SK-N-SH treated with all-trans-retinoic acid at 6 μM for 48 hours (cell line): ENCODE measurements at regions not wholly inside any gene's neighbourhood (a gene's known extent, or its start where the extent isn't known, plus 50 kb on each side); places are given as distances from the start of the nearest gene placed in this dataset.
"Not testable (repeated sequence)": the region's sequence is repeated elsewhere in the genome, so short reads cannot be mapped to it uniquely, and the experiment has no call there.

ENCODE experiments used
- ATAC-seq: fragments of 200-7000 bp; cut with Tn5 transposase; 3 replicates; pipeline ENCODE4 v1.9.1; 2020; ENCODE audit warnings: mild to moderate bottlenecking, moderate library complexity
- ARNTL ChIP-seq: fragments of 450-650 bp; formaldehyde crosslinking; IDR thresholded peaks from 2 replicates; pipeline ENCODE4 v1.5.0; 2020; ENCODE audit warnings: low read depth, mild to moderate bottlenecking, moderate library complexity, borderline replicate concordance
- BACH2 ChIP-seq: fragments of 250-450 bp; sonication (Bioruptor Pico); IDR thresholded peaks from 2 replicates; pipeline ENCODE4 v1.9.0; 2021; ENCODE audit warnings: mild to moderate bottlenecking, borderline replicate concordance
- ESRRG ChIP-seq: fragments of 250-450 bp; sonication (Bioruptor Pico); IDR thresholded peaks from 2 replicates; pipeline ENCODE4 v1.6.1; 2021; ENCODE audit warnings: mild to moderate bottlenecking
- GLIS3 ChIP-seq: fragments of 250-450 bp; sonication (Bioruptor Pico); IDR thresholded peaks from 2 replicates; pipeline ENCODE4 v1.5.0; 2020; ENCODE audit warnings: mild to moderate bottlenecking, moderate library complexity
- ISL1 ChIP-seq: fragments of 250-450 bp; sonication (Bioruptor Pico); IDR thresholded peaks from 2 replicates; pipeline ENCODE4 v2.1.2; 2022; ENCODE audit warnings: mild to moderate bottlenecking, moderate library complexity
- OSR1 ChIP-seq: fragments of 250-450 bp; sonication (Bioruptor Pico); IDR thresholded peaks from 2 replicates; pipeline ENCODE4 v1.8.0; 2022; ENCODE audit warnings: moderate library complexity, mild to moderate bottlenecking, inconsistent platforms
- RARB ChIP-seq: fragments of 250-450 bp; sonication (Bioruptor Pico); IDR thresholded peaks from 2 replicates; pipeline ENCODE4 v1.8.0; 2021; ENCODE audit warnings: mild to moderate bottlenecking, moderate library complexity
- TOX ChIP-seq: fragments of 250-450 bp; sonication (Bioruptor Pico); IDR thresholded peaks from 2 replicates; pipeline ENCODE4 v1.8.0; 2021; ENCODE audit warnings: mild to moderate bottlenecking, moderate library complexity, borderline replicate concordance
- ZC3H10 ChIP-seq: fragments of 250-450 bp; sonication (Bioruptor Pico); IDR thresholded peaks from 2 replicates; pipeline ENCODE4 v1.5.1; 2021; ENCODE audit warnings: mild to moderate bottlenecking, moderate library complexity
- ZFP3 ChIP-seq: fragments of 250-450 bp; sonication (Bioruptor Pico); IDR thresholded peaks from 2 replicates; pipeline ENCODE4 v1.5.0; 2020; ENCODE audit warnings: mild to moderate bottlenecking, moderate library complexity
- ZFP30 ChIP-seq: fragments of 450-650 bp; formaldehyde crosslinking; IDR thresholded peaks from 2 replicates; pipeline ENCODE4 v1.5.0; 2022; ENCODE audit warnings: mild to moderate bottlenecking, moderate library complexity
- ZNF8 ChIP-seq: fragments of 450-650 bp; formaldehyde crosslinking; IDR thresholded peaks from 2 replicates; pipeline ENCODE4 v1.5.0; 2020; ENCODE audit warnings: mild to moderate bottlenecking, moderate library complexity
- TF ChIP-seq, protein P1 (sequence below): fragments of 250-450 bp; sonication (Bioruptor Pico); IDR thresholded peaks from 2 replicates; pipeline ENCODE4 v1.5.0; 2020; ENCODE audit warnings: mild to moderate bottlenecking, moderate library complexity
- TF ChIP-seq, protein P2 (sequence below): fragments of 250-450 bp; sonication (Bioruptor Pico); IDR thresholded peaks from 2 replicates; pipeline ENCODE4 v1.5.1; 2021; ENCODE audit warnings: mild to moderate bottlenecking, moderate library complexity
- TF ChIP-seq, protein P3 (sequence below): fragments of 250-450 bp; sonication (Bioruptor Pico); IDR thresholded peaks from 2 replicates; pipeline ENCODE4 v1.8.0; 2020; ENCODE audit warnings: mild to moderate bottlenecking, moderate library complexity, borderline replicate concordance
- TF ChIP-seq, protein P4 (sequence below): fragments of 250-450 bp; sonication (Bioruptor Pico); IDR thresholded peaks from 2 replicates; pipeline ENCODE4 v1.8.0; 2021; ENCODE audit warnings: low read depth, mild to moderate bottlenecking, moderate library complexity, borderline replicate concordance

DNA sequence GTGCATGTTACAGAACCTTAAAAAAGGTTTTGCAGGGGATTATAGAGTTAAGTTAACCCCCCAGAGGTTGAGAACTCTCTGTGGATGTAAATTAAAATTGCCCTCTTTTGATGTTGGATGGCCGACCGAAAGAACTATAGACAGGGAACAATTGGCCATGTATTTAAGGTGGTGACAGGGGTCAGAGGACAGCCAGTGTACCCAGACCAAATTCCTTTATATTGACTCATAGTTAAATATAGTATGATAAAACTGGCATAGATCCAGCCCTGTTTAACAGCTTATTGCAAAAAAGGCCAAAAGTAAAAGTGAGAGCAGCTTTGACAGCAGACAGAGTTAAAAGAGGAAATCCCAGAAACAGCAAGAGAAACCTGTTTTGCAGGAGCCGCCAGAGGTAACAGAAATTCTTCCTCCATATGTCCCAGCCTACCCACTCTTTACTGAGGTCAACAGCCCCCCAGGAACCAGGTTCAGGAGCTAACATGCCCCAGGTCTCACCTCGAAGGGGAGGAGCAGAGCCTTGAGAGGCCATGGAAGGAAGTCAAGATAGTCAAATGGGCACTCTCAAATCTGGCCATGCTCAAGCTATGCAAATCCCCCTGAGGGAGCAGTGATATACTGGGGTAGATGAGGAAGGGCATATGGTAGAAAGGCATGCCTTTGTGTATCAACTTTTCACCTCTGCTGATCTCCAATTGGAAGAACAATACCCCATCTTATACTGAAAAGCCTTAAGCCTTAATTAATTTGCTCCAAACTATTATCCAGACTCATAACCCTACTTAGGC, 156.4 kb upstream of the COX7C start:
- ATAC-seq, result no peak
- TF ChIP-seq, protein P1, sequence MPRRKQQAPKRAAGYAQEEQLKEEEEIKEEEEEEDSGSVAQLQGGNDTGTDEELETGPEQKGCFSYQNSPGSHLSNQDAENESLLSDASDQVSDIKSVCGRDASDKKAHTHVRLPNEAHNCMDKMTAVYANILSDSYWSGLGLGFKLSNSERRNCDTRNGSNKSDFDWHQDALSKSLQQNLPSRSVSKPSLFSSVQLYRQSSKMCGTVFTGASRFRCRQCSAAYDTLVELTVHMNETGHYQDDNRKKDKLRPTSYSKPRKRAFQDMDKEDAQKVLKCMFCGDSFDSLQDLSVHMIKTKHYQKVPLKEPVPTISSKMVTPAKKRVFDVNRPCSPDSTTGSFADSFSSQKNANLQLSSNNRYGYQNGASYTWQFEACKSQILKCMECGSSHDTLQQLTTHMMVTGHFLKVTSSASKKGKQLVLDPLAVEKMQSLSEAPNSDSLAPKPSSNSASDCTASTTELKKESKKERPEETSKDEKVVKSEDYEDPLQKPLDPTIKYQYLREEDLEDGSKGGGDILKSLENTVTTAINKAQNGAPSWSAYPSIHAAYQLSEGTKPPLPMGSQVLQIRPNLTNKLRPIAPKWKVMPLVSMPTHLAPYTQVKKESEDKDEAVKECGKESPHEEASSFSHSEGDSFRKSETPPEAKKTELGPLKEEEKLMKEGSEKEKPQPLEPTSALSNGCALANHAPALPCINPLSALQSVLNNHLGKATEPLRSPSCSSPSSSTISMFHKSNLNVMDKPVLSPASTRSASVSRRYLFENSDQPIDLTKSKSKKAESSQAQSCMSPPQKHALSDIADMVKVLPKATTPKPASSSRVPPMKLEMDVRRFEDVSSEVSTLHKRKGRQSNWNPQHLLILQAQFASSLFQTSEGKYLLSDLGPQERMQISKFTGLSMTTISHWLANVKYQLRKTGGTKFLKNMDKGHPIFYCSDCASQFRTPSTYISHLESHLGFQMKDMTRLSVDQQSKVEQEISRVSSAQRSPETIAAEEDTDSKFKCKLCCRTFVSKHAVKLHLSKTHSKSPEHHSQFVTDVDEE (CRISPR knock-in tag), result no peak
- TF ChIP-seq ZFP3 (no peak), ZNF8 (CRISPR knock-in tag) (no peak), ESRRG (no peak), OSR1 (CRISPR knock-in tag) (no peak)
- TF ChIP-seq, protein P2, sequence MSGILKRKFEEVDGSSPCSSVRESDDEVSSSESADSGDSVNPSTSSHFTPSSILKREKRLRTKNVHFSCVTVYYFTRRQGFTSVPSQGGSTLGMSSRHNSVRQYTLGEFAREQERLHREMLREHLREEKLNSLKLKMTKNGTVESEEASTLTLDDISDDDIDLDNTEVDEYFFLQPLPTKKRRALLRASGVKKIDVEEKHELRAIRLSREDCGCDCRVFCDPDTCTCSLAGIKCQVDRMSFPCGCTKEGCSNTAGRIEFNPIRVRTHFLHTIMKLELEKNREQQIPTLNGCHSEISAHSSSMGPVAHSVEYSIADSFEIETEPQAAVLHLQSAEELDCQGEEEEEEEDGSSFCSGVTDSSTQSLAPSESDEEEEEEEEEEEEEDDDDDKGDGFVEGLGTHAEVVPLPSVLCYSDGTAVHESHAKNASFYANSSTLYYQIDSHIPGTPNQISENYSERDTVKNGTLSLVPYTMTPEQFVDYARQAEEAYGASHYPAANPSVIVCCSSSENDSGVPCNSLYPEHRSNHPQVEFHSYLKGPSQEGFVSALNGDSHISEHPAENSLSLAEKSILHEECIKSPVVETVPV (CRISPR knock-in tag), result no peak
- TF ChIP-seq, protein P3, sequence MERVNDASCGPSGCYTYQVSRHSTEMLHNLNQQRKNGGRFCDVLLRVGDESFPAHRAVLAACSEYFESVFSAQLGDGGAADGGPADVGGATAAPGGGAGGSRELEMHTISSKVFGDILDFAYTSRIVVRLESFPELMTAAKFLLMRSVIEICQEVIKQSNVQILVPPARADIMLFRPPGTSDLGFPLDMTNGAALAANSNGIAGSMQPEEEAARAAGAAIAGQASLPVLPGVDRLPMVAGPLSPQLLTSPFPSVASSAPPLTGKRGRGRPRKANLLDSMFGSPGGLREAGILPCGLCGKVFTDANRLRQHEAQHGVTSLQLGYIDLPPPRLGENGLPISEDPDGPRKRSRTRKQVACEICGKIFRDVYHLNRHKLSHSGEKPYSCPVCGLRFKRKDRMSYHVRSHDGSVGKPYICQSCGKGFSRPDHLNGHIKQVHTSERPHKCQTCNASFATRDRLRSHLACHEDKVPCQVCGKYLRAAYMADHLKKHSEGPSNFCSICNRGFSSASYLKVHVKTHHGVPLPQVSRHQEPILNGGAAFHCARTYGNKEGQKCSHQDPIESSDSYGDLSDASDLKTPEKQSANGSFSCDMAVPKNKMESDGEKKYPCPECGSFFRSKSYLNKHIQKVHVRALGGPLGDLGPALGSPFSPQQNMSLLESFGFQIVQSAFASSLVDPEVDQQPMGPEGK, result no peak
- TF ChIP-seq, protein P4, sequence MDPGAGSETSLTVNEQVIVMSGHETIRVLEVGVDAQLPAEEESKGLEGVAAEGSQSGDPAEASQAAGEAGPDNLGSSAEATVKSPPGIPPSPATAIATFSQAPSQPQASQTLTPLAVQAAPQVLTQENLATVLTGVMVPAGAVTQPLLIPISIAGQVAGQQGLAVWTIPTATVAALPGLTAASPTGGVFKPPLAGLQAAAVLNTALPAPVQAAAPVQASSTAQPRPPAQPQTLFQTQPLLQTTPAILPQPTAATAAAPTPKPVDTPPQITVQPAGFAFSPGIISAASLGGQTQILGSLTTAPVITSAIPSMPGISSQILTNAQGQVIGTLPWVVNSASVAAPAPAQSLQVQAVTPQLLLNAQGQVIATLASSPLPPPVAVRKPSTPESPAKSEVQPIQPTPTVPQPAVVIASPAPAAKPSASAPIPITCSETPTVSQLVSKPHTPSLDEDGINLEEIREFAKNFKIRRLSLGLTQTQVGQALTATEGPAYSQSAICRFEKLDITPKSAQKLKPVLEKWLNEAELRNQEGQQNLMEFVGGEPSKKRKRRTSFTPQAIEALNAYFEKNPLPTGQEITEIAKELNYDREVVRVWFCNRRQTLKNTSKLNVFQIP (CRISPR knock-in tag), result no peak

DNA sequence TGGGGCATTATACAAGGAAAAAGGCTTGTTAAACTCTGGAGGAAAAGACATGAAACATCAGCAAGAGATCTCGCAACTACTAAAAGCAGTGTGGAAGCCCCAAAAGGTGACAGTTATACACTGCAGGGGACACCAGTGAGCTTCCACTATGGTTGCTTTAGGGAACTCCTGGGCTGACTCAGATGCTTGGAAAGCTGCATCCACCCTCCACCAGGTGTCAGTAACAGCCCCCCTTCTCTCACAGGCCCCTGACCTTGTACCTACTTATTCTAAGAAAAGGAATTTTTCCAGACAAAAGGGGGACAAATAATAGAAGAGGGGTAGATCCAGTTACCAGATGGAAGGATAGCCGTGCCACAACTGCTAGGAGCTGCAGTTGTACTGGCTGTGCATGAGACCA, 154.4 kb upstream of the COX7C start:
- TF ChIP-seq ISL1 (CRISPR knock-in tag) (no peak), BACH2 (CRISPR knock-in tag) (no peak), TOX (no peak), ZC3H10 (CRISPR knock-in tag) (no peak)
- no peak for ATAC-seq

DNA sequence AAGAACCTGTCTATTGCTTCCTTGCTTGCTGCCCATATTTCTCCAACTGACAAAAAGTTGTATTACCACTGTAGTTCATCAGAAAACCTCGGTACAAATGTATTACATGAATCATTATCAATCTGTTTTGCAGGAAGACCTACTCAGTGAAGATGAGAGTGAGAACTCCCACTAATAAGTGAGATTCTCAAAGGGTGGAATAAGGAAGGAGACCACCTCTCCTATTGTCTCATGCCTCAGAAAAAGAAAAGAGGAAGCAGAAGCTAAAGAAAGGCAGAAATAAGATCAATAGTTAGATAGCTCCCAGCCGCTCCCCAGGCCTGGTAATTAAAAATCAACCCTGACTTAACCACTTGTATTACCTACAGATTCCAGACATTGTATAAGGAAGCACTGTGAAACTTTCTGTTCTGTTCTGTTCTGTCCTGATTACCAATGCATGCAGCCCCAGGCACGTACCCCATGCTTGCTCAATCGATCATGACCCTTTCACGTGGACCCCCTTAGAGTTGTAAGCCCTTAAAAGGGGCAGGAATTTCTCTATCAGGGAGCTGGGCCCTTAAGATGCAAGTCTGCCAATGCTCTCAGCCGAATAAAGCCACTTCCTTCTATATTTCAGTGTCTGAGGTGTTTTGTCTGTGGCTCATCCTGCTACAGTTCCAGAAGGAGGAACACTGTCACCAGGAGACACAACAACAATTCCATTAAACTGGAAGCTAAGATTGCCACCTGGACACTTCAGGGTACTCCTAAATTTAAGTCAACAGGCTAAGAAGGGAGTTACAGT, 152.5 kb upstream of the COX7C start:
- ATAC-seq, result no peak
- no peak for TF ChIP-seq ZNF8 (CRISPR knock-in tag)
- TF ChIP-seq OSR1 (CRISPR knock-in tag), result no peak
- TF ChIP-seq, protein P2 (CRISPR knock-in tag), result no peak
- no peak for TF ChIP-seq GLIS3
- TF ChIP-seq ESRRG, result no peak
- TF ChIP-seq ARNTL (CRISPR knock-in tag), result no peak
- no peak for TF ChIP-seq RARB
- no peak for TF ChIP-seq ZFP30 (CRISPR knock-in tag)

DNA sequence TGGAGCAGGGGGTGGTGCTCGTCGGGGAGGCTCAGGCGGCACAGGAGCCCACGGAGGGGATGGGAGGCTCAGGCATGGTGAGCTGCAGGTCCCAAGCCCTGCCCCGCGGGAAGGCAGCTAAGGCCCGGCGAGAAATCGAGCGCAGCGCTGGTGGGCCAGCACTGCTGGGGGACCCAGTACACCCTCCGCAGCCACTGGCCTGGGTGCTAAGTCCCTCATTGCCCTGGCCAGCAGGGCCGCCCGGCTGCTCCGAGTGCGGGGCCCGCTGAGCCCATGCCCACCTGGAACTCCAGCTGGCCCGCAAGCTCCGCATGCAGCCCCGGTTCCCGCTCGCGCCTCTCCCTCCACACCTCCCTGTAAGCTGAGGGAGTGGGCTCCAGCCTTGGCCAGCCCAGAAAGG, 151.0 kb upstream of the COX7C start:
- not testable (repeated sequence) for ATAC-seq
